Hematopoietic multipotent progenitor cell treated with erythropoietin and hydrocortisone succinate and interleukin-3 and kit ligand, for 4 days (in vitro differentiated cells): ENCODE measurements at regions not wholly inside any gene's neighbourhood (a gene's known extent, or its start where the extent isn't known, plus 50 kb on each side); places are given as distances from the start of the nearest gene placed in this dataset.
"Not testable (repeated sequence)": the region's sequence is repeated elsewhere in the genome, so short reads cannot be mapped to it uniquely, and the experiment has no call there.

Experiments used
- DNase-seq: peaks from one replicate; pipeline ENCODE4 v3.0.0-alpha.2; 2015

- not testable (repeated sequence) for DNase-seq
Observed at GRCh38 chr6:75031102-75031501, 174.8 kb downstream of the COL12A1 start.

- DNase-seq, result no peak
Observed at GRCh38 chr6:75029333-75029732, 176.5 kb downstream of the COL12A1 start.

- no peak for DNase-seq
Observed at GRCh38 chr6:75025371-75025770, 180.5 kb downstream of the COL12A1 start.

- no peak for DNase-seq
Observed at GRCh38 chr6:75024828-75025227, 181.0 kb downstream of the COL12A1 start.

DNA sequence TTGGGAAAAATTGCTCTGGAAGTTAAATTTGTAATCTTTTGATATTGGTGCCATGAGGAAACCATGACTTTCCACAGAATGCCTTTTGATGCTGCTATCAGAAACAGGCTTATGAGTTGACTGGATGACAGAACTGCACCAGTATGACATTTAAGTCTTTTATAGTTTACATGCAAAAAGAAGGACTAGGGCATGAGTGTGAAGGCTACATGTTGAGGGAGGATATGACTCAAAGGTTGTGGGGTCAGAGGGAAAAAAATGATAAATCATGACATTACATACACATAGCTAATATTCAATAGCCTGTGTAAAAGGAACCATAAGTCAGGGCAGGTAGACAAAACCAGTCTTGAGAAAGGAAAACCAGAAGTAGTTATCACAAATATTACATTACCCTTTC is 182.2 kb downstream of the COL12A1 start:
- no peak for DNase-seq

DNA sequence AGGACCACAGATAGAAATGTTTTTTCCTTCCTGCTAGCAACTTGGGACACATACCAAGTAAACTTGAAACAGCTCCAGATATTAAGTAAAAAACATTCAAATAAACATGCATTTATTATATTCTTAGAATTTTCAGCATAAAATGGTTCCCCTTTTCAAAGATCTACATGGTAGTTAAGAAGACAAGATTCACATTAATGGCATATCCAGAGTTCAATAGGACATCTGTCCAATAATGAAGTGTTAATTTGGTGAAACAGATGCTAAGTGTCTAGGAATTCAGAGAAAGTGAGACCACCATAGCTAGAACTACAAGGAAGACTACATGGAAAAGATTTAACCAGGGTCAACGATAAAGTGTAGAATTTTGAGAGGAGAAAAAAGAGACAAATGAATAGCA is 184.9 kb downstream of the COL12A1 start:
- DNase-seq, result no peak

GRCh38 chr6:75020376-75020775 is 185.5 kb downstream of the COL12A1 start:
- no peak for DNase-seq

DNA sequence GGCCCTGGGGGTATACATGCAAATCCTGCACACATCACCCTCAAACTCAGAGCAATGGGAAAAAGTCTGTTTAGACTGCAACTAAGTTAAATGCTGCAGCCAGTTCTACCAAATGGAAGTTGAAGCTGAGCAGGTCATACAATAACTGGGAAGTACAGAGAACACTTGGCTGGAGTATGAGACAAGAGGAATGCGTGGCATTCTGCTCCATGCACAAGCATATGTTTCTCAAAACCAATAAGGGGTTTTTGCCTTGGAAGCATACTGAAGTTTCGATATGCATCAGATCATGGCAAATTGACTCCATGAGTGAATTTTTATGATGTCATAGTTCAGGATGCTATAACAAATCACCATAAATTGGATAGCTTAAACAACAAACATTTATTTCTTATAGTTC is 193.8 kb downstream of the COL12A1 start:
- no peak for DNase-seq

DNA sequence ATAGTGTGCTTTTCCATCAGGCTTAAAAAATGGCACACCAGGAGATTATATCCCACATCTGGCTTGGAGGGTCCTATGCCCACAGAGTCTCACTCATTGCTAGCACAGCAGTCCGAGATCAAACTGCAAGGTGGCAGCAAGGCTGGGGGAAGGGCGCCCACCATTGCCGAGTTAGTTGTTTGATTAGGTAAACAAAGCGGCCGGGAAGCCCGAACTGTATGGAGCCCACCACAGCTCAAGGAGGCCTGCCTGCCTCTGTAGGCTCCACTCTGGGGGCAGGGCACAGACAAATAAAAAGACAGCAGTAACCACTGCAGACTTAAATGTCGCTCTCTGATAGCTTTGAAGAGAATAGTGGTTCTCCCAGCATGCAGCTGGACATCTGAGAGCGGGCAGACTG is 201.9 kb downstream of the COL12A1 start:
- DNase-seq, result not testable (repeated sequence)

- no peak for DNase-seq
Observed at GRCh38 chr6:74997646-74998045, 208.2 kb downstream of the COL12A1 start.

- DNase-seq, result no peak
Observed at GRCh38 chr6:74993136-74993535, 212.7 kb downstream of the COL12A1 start.

GRCh38 chr6:74991573-74992332 is 214.1 kb downstream of the COL12A1 start:
- DNase-seq, result no peak

DNA sequence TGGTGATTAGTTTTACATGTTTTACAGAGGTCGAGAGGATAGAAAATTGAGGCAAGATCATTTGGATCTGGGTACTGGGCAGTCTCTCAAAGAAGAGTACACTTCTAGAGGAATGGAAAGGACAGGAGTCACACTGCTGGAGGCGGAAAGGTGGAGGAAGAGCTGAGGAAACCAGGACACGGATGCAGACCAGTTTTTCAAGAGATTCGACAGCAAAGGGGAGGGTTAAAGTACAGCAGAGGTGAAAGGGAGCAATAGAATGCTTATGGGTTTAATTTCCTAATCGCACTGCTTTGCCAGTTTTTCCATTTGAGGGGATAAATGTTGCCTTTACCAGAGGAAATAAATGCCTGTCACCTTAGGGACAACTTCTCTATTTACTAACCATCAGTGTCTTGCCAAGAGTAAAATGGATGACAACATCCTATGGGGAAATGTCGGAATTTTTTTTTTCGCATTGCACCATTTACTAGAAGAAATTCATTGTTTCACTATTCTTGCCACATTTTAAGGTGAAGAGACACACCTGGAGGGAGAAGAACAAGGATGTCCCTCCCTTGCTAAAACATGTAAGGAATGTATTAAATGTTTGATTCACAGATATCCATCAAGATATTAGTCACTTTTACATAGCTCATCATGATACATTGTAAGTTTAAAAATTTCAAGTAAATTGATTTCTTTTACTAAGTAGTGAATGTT is 226.6 kb downstream of the COL12A1 start:
- no peak for DNase-seq

DNA sequence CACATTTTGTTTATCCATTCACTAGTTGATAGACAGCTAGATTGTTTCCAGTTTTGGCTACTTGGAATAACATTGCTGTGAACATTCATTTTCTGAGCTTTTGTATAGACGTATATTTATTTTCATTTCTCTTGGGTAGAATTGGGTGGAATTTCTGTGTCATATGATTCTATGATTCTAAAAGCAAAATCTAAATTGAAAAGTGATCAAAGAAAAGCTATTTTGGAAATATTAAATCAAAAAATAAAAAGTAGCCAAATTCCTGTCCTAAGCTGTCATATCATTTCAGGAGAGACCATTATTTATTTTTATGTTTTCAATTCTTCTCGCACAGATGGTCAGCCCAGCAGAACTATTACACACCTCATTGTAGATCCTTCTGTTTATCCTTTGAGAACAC is 229.2 kb downstream of the COL12A1 start:
- DNase-seq, result no peak

DNA sequence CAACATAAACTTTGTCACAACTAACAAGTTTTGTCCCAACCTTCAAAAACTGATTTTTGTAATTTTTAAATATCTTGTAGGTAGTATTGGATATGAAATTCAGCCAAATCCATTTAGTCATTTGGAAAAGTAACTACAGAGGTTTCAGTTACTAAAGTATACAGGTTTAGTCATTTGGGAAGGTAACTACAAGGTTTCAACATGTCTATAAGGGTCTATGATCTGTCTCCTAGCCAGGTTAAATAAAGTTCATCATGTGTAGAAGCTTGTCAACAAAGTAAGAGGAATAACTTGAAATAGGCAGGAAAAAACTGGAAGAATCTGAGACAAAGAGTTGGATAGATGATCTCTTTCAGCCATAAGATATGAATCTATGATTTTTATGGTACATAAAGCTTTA is 229.8 kb downstream of the COL12A1 start:
- no peak for DNase-seq

- DNase-seq, result no peak
Observed at GRCh38 chr6:74973591-74973990, 232.3 kb downstream of the COL12A1 start.

DNA sequence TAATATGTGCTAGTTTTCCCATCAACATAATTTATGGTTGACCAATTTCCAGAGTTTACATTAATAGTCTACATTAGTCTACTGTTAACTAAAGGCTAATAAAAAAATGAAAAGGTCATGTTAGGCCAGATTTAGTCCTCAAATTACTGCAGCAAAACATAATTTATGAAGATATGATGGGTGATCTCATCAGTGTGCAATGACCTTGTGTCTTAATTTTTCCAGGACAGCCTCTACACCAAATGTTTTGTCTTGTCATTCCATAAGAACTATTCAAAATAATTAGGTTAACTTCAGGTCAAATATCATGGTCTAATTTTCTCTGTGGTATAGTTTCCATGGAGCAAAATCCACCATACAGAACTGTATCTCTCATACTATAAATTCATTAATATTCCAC is 234.2 kb downstream of the COL12A1 start:
- DNase-seq, result no peak

- no peak for DNase-seq
Observed at GRCh38 chr6:74969591-74970267, 236.1 kb downstream of the COL12A1 start.

- DNase-seq, result no peak
Observed at GRCh38 chr6:74967821-74968220, 238.0 kb downstream of the COL12A1 start.

GRCh38 chr6:74966712-74967111 is 239.1 kb downstream of the COL12A1 start:
- no peak for DNase-seq

- DNase-seq, result no peak
Observed at GRCh38 chr6:74964871-74965441, 240.9 kb downstream of the COL12A1 start.

- no peak for DNase-seq
Observed at GRCh38 chr6:74956559-74957428, 249.1 kb downstream of the COL12A1 start.

DNA sequence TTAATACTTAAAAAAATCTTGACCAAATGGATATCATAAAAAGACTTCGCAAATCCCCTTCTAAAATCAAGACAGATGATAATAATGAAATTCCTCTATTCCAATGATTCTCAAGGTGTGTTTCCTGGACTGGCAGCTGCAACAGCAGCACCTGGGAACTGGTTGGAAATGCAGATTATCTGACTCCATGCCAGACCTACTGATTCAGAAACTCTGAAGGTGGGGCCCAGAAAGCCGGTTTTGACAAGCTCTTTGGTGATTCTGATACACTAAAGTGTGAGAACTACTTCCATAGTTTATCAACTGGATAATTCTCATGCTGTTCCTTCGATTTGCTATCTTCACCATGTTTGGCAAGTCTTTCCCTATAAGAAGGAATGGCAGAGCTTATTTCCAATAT is 252.1 kb downstream of the COL12A1 start:
- DNase-seq, result no peak
